Thyroid gland (tissue), 4 donors: ENCODE measurements at regions not wholly inside any gene's neighbourhood (a gene's known extent, or its start where the extent isn't known, plus 50 kb on each side); places are given as distances from the start of the nearest gene placed in this dataset.

ENCODE experiments used
- POLR2A ChIP-seq, 2 donors: fragments of 450-650 bp; IDR thresholded peaks; one replicate each; pipeline ENCODE4 v1.6.1; 2017; ENCODE audit warnings: antibody characterized with exemption in 2 of 2, mild to moderate bottlenecking in 2 of 2, moderate library complexity in 1 of 2
- TF ChIP-seq, protein P1 (sequence below), 6 experiments: fragments of 200-600 bp in 3 of 6; fragments of 450-650 bp in 3 of 6; sonication (generic) in 3 of 6; IDR thresholded peaks; one replicate each; pipeline ENCODE4 v1.5.1; 2016 to 2019; ENCODE audit warnings: antibody characterized with exemption in 6 of 6, mild to moderate bottlenecking in 2 of 6, inconsistent platforms in 1 of 6, moderate library complexity in 1 of 6

DNA sequence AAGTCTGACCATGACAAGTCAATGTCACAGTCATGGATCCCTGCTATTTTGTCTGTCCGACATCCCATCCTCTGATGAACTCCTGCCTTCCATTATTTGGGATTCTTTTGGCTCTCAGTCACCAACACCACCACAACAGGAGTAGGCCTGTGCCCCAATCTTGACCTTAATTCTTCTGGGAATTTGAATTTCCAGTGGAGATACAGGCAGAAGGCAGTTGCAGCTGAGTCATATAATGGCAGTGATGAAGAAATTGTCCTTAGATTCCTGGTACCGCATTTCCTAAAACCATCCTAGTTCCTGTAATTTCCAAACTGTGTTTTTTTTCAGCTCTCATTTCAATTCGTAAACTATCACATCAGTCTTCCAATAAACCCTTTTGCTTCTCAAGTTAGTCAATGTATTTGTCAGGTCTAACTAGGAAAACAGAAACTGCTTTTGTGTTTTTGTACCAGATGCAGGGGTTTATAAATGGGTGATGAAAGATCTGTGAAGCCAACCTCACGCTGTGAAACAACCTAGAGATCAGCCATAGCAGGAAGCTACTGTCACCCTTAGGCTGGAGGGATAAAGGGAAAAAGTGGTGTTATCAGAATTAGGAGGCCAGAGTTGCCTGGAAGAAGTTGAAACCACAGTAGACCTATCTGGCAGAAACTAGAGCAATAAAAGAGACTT is 126.3 kb upstream of the TMEM108 start:
- TF ChIP-seq, protein P1, sequence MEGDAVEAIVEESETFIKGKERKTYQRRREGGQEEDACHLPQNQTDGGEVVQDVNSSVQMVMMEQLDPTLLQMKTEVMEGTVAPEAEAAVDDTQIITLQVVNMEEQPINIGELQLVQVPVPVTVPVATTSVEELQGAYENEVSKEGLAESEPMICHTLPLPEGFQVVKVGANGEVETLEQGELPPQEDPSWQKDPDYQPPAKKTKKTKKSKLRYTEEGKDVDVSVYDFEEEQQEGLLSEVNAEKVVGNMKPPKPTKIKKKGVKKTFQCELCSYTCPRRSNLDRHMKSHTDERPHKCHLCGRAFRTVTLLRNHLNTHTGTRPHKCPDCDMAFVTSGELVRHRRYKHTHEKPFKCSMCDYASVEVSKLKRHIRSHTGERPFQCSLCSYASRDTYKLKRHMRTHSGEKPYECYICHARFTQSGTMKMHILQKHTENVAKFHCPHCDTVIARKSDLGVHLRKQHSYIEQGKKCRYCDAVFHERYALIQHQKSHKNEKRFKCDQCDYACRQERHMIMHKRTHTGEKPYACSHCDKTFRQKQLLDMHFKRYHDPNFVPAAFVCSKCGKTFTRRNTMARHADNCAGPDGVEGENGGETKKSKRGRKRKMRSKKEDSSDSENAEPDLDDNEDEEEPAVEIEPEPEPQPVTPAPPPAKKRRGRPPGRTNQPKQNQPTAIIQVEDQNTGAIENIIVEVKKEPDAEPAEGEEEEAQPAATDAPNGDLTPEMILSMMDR (IDR thresholded peaks at IDR 0.05) = no peak
- TF ChIP-seq POLR2A (IDR thresholded peaks at IDR 0.05) = no peak
